KG1 (cell line): ENCODE measurements at regions not wholly inside any gene's neighbourhood (a gene's known extent, or its start where the extent isn't known, plus 50 kb on each side); places are given as distances from the start of the nearest gene placed in this dataset.
"Not testable (repeated sequence)": the region's sequence is repeated elsewhere in the genome, so short reads cannot be mapped to it uniquely, and the experiment has no call there.

ENCODE experiments used
- DNase-seq: peaks from one replicate; lab custom pipeline; 2025; lab: John Stamatoyannopoulos, UW

- DNase-seq, result not testable (repeated sequence)
Observed at GRCh38 chr5:96319981-96320739, 112.9 kb downstream of the PCSK1 start.

GRCh38 chr5:96318569-96319110 lies 114.4 kb downstream of the PCSK1 start:
- no peak for DNase-seq

GRCh38 chr5:96317945-96318344 lies 115.1 kb downstream of the PCSK1 start:
- DNase-seq, result no peak

- no peak for DNase-seq
Observed at GRCh38 chr5:96316487-96316886, 116.6 kb downstream of the PCSK1 start.

GRCh38 chr5:96316017-96316416 lies 117.0 kb downstream of the PCSK1 start:
- no peak for DNase-seq

- no peak for DNase-seq
Observed at GRCh38 chr5:96315431-96315830, 117.6 kb downstream of the PCSK1 start.

- DNase-seq, result no peak
Observed at GRCh38 chr5:96312383-96312782, 120.7 kb downstream of the PCSK1 start.

GRCh38 chr5:96307047-96307446 lies 126.0 kb downstream of the PCSK1 start:
- DNase-seq, result not testable (repeated sequence)

- no peak for DNase-seq
Observed at GRCh38 chr5:96302174-96302738, 130.8 kb downstream of the PCSK1 start.

GRCh38 chr5:96300976-96301375 lies 132.1 kb downstream of the PCSK1 start:
- DNase-seq, result no peak

GRCh38 chr5:96297867-96298266 lies 135.2 kb downstream of the PCSK1 start:
- no peak for DNase-seq

GRCh38 chr5:96297290-96297689 lies 135.8 kb downstream of the PCSK1 start:
- no peak for DNase-seq

- no peak for DNase-seq
Observed at GRCh38 chr5:96294884-96295202, 138.2 kb downstream of the PCSK1 start.

GRCh38 chr5:96293966-96294883 lies 138.8 kb downstream of the PCSK1 start:
- DNase-seq, result no peak

- no peak for DNase-seq
Observed at GRCh38 chr5:96292582-96293247, 140.3 kb downstream of the PCSK1 start.

- not testable (repeated sequence) for DNase-seq
Observed at GRCh38 chr5:96289287-96289686, 143.8 kb downstream of the PCSK1 start.

GRCh38 chr5:96288845-96289185 lies 144.2 kb downstream of the PCSK1 start:
- no peak for DNase-seq

- no peak for DNase-seq
Observed at GRCh38 chr5:96288166-96288844, 144.7 kb downstream of the PCSK1 start.

- DNase-seq, result no peak
Observed at GRCh38 chr5:96287136-96287535, 145.9 kb downstream of the PCSK1 start.

- no peak for DNase-seq
Observed at GRCh38 chr5:96285823-96286222, 147.2 kb downstream of the PCSK1 start.

- DNase-seq, result no peak
Observed at GRCh38 chr5:96284727-96285389, 148.2 kb downstream of the PCSK1 start.
